ENCODE measurements at regions not wholly inside any gene's neighbourhood (a gene's known extent, or its start where the extent isn't known, plus 50 kb on each side); places are given as distances from the start of the nearest gene placed in this dataset.

GRCh38 chr13:110773480-110773879 lies 60.0 kb downstream of the ING1 start:
- no peak overlapping the region for H3K4me3 ChIP-seq (ENCODE audit: low read depth, low read length)
- TF ChIP-seq CTCF (IDR thresholded peaks at IDR 0.05; ENCODE audit: low read depth, low read length, missing control alignments): no peak
- in situ Hi-C loops (cut with HindIII; ENCODE audit: low sequenced_read_pairs): no loop called here
- no peak for DNase-seq (ENCODE audit: low read depth)

GRCh38 chr13:110774051-110774450 lies 60.6 kb downstream of the ING1 start:
- H3K4me3 ChIP-seq (ENCODE audit: low read depth, low read length): no peak overlapping the region
- TF ChIP-seq CTCF (IDR thresholded peaks at IDR 0.05; ENCODE audit: low read depth, low read length, missing control alignments): no peak
- DNase-seq (ENCODE audit: low read depth): no peak
- in situ Hi-C loops (cut with HindIII; ENCODE audit: low sequenced_read_pairs): no loop called here

GRCh38 chr13:110774490-110774889 lies 61.0 kb downstream of the ING1 start:
- H3K4me3 ChIP-seq (ENCODE audit: low read depth, low read length): no peak overlapping the region
- DNase-seq (ENCODE audit: low read depth): no peak
- in situ Hi-C loops (cut with HindIII; ENCODE audit: low sequenced_read_pairs): no loop called here
- no peak for TF ChIP-seq CTCF (IDR thresholded peaks at IDR 0.05; ENCODE audit: low read depth, low read length, missing control alignments)

- H3K4me3 ChIP-seq (ENCODE audit: low read depth, low read length): no peak overlapping the region
- TF ChIP-seq CTCF (IDR thresholded peaks at IDR 0.05; ENCODE audit: low read depth, low read length, missing control alignments): no peak
- DNase-seq (ENCODE audit: low read depth): no peak
- in situ Hi-C loops (cut with HindIII; ENCODE audit: low sequenced_read_pairs): no loop called here
Observed at GRCh38 chr13:110775576-110775975, 62.1 kb downstream of the ING1 start.

GRCh38 chr13:110777251-110777820 lies 63.8 kb downstream of the ING1 start:
- no peak for DNase-seq (ENCODE audit: low read depth)
- in situ Hi-C loops (cut with HindIII; ENCODE audit: low sequenced_read_pairs): no loop called here
- TF ChIP-seq CTCF (IDR thresholded peaks at IDR 0.05; ENCODE audit: low read depth, low read length, missing control alignments): no peak

GRCh38 chr13:110779022-110779421 lies 65.5 kb downstream of the ING1 start:
- TF ChIP-seq CTCF (IDR thresholded peaks at IDR 0.05; ENCODE audit: low read depth, low read length, missing control alignments): no peak
- DNase-seq (ENCODE audit: low read depth): no peak
- no peak overlapping the region for H3K4me3 ChIP-seq (ENCODE audit: low read depth, low read length)
- in situ Hi-C loops (cut with HindIII; ENCODE audit: low sequenced_read_pairs): no loop called here

More at GRCh38 chr13:110777251-110777820, 63.8 kb downstream of the ING1 start:
- H3K4me3 ChIP-seq (ENCODE audit: low read depth, low read length): no peak overlapping the region
